Right lobe of liver (tissue), 6 donors: ENCODE measurements at regions not wholly inside any gene's neighbourhood (a gene's known extent, or its start where the extent isn't known, plus 50 kb on each side); places are given as distances from the start of the nearest gene placed in this dataset.

Experiments
- ATAC-seq, 4 donors: fragments of 200-7000 bp; cut with Tn5 transposase; one replicate each; pipeline ENCODE4 v1.9.1; 2020; ENCODE audit warnings: mild to moderate bottlenecking in 4 of 4, moderate library complexity in 4 of 4
- DNase-seq, 3 donors: peaks; one replicate each; pipeline ENCODE4 v3.0.0-alpha.2; 2020
- H3K27ac ChIP-seq, 3 donors: fragments of 200-600 bp; one replicate each; pipeline ENCODE4 v1.8.0; 2022
- H3K27me3 ChIP-seq, 2 donors: fragments of 200-600 bp; one replicate each; pipeline ENCODE4 v1.8.0; 2022
- H3K36me3 ChIP-seq, 4 donors: fragments of 200-600 bp; sonication (generic) in 1 of 4; one replicate each; pipeline versions ENCODE4 v1.5.1 to v1.8.0; 2017 to 2022; ENCODE audit warnings: control low read depth in 1 of 4
- H3K4me1 ChIP-seq, 4 donors: fragments of 200-600 bp; sonication (generic) in 1 of 4; one replicate each; pipeline versions ENCODE4 v1.5.1 to v1.8.0; 2017 to 2022; ENCODE audit warnings: control low read depth in 1 of 4
- H3K4me3 ChIP-seq, 3 donors: fragments of 200-600 bp; one replicate each; pipeline ENCODE4 v1.8.0; 2022
- H3K9me3 ChIP-seq, 4 donors: fragments of 200-600 bp; sonication (generic) in 1 of 4; one replicate each; pipeline versions ENCODE4 v1.5.1 to v1.8.0; 2017 to 2022; ENCODE audit warnings: control low read depth in 1 of 4
- POLR2A ChIP-seq: fragments of 450-650 bp; IDR thresholded peaks from one replicate; pipeline ENCODE4 v1.6.1; 2017; ENCODE audit warnings: antibody characterized with exemption, mild to moderate bottlenecking
- WGBS: methylation state at CpG from one replicate; pipeline ENCODE4 v1.1.6; 2018; ENCODE audit warnings: low coverage, low lambda C conversion rate; ENCODE audit not compliant: insufficient coverage; ENCODE audit errors: missing lambda C conversion rate; 5-methylcytosine and 5-hydroxymethylcytosine counted together
- intact Hi-C, 2 donors: fragments of 100-400 bp; cut with DNase I; formaldehyde crosslinking; loops; one replicate each; pipeline versions ENCODE4 v1.11.2 to v1.14.1; 2022
- TF ChIP-seq, protein P1 (sequence below), 4 donors: fragments of 200-600 bp in 3 of 4; fragments of 450-650 bp in 1 of 4; IDR thresholded peaks; one replicate each; pipeline versions ENCODE4 v1.5.1 to v1.8.0; 2016 to 2022; ENCODE audit warnings: antibody characterized with exemption in 4 of 4, mild to moderate bottlenecking in 2 of 4
- donor health status: DM: no; HTN: yes; CAD: no.
- donor health status: DM: no; HTN: no; CAD: no.
- donor health status: DM: no; HTN: no; CAD: no.
- donor health status: DM: no; HTN: yes; CAD: no.
- donor health status: DM: no; HTN: yes; CAD: no.

DNA sequence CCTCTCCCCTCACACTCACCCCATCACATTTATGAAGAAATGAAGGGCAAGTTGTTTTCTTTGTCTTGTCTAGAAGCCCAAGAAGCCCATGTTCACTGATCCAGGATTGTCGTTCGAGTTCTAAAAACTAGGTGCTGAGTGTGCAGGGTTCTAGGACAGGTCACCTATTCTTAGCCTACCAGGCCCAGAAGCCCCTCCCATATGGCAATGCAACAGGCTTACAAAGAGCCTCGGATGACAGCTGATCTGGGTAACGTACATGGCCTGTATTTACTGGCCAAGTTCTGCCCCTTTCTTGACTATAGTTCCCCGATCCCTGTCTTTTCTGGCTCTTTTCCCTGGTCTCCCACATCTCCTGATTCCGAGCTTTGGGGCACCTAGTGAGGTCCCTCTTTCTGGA, 160.9 kb downstream of the FZD1 start:
- H3K9me3 ChIP-seq: no peaks in the 10 kb centered on the region
- ATAC-seq (no peak), DNase-seq (no peak)
- intact Hi-C loops: no loop called here
- H3K4me1 ChIP-seq: no peaks in the 10 kb centered on the region
- WGBS: 66% methylated on average over 5 of the region's 6 CpGs
- no peak overlapping the region for H3K4me3 ChIP-seq
- no peak for TF ChIP-seq POLR2A
- TF ChIP-seq, protein P1, sequence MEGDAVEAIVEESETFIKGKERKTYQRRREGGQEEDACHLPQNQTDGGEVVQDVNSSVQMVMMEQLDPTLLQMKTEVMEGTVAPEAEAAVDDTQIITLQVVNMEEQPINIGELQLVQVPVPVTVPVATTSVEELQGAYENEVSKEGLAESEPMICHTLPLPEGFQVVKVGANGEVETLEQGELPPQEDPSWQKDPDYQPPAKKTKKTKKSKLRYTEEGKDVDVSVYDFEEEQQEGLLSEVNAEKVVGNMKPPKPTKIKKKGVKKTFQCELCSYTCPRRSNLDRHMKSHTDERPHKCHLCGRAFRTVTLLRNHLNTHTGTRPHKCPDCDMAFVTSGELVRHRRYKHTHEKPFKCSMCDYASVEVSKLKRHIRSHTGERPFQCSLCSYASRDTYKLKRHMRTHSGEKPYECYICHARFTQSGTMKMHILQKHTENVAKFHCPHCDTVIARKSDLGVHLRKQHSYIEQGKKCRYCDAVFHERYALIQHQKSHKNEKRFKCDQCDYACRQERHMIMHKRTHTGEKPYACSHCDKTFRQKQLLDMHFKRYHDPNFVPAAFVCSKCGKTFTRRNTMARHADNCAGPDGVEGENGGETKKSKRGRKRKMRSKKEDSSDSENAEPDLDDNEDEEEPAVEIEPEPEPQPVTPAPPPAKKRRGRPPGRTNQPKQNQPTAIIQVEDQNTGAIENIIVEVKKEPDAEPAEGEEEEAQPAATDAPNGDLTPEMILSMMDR (IDR thresholded peaks at IDR 0.05): no peak
- H3K27ac ChIP-seq: no peak overlapping the region
- H3K36me3 ChIP-seq: no peaks in the 10 kb centered on the region
- no peaks in the 10 kb centered on the region for H3K27me3 ChIP-seq

DNA sequence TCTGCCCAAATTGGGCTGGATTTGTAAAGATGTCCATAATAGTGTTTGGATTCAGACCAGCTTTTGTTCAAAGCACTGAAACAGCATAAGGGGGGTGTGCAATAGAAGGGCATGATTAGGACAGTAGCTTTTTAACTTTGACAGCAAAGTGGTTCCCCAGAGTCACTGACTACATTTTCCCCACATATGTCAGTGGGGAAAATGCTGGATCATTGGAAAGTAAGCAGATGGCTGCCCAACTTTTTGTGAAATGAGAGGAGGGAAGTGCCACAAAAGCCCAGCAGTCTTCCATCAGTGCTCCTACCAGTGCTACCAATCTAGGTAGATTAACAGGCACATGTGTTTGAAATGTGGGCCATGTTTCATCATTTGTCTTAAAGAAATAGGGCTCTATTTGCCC, 162.8 kb downstream of the FZD1 start:
- H3K27me3 ChIP-seq: no peaks in the 10 kb centered on the region
- TF ChIP-seq, protein P1 (IDR thresholded peaks at IDR 0.05): no peak
- TF ChIP-seq POLR2A: no peak
- intact Hi-C loops: no loop called here
- DNase-seq (no peak), ATAC-seq (no peak)
- no peak overlapping the region for H3K27ac ChIP-seq
- no peaks in the 10 kb centered on the region for H3K4me1 ChIP-seq
- no peak overlapping the region for H3K4me3 ChIP-seq
- no peaks in the 10 kb centered on the region for H3K36me3 ChIP-seq
- no peaks in the 10 kb centered on the region for H3K9me3 ChIP-seq

DNA sequence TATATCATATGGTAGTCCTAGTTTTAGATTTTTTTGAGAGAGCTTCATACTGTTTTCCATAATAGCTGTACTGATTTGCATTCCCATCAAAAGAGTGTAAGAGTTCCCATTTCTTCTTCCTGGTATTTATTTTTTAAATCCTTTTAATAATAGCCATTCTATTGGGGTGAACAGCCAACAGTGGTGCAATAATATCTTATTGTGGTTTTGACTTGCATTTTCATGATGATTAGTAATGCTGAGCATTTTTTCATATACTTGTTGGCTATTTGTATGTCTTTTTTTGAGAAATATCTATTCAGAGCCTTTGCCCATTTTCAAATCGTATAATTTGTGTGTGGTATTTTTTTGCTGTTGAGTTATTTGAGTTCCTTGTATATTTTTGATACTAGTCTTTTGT, 167.4 kb downstream of the FZD1 start:
- Histone ChIP-seq H3K4me1 (no peaks in the 10 kb centered on the region), H3K27me3 (no peaks in the 10 kb centered on the region), H3K36me3 (no peaks in the 10 kb centered on the region), H3K27ac (no peak overlapping the region), H3K4me3 (no peak overlapping the region), H3K9me3 (no peaks in the 10 kb centered on the region)
- intact Hi-C loops: no loop called here
- ATAC-seq (no peak), DNase-seq (no peak)
- TF ChIP-seq, protein P1 (IDR thresholded peaks at IDR 0.05): no peak
- TF ChIP-seq POLR2A: no peak
- WGBS: 60% methylated on average over 1 of the region's 1 CpG

DNA sequence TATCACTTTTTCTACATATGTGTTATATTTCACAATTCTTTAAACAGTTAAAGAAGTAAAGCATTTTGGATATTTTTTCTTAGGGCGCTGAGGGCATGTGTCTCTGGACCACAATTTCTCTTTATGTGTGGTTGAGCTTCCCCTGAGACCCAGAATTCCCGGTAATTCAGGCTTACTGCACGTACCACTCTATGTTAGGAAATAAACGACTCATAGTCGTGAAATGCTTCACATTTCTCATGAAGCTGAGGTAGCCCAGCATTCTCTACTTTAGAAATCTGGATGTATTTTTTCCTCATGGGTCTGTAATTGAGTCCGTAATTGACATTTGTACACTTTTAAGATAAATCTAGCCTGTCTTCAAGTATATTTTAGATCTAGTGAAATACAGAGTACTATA, 170.6 kb downstream of the FZD1 start:
- Histone ChIP-seq H3K9me3 (no peaks in the 10 kb centered on the region), H3K4me1 (no peaks in the 10 kb centered on the region), H3K27me3 (no peaks in the 10 kb centered on the region), H3K4me3 (no peak overlapping the region), H3K27ac (no peak overlapping the region), H3K36me3 (no peaks in the 10 kb centered on the region)
- intact Hi-C loops: no loop called here
- TF ChIP-seq, protein P1 (IDR thresholded peaks at IDR 0.05): no peak
- TF ChIP-seq POLR2A: no peak
- WGBS: 77% methylated on average over 6 of the region's 6 CpGs
- no peak for DNase-seq
- ATAC-seq: no peak

DNA sequence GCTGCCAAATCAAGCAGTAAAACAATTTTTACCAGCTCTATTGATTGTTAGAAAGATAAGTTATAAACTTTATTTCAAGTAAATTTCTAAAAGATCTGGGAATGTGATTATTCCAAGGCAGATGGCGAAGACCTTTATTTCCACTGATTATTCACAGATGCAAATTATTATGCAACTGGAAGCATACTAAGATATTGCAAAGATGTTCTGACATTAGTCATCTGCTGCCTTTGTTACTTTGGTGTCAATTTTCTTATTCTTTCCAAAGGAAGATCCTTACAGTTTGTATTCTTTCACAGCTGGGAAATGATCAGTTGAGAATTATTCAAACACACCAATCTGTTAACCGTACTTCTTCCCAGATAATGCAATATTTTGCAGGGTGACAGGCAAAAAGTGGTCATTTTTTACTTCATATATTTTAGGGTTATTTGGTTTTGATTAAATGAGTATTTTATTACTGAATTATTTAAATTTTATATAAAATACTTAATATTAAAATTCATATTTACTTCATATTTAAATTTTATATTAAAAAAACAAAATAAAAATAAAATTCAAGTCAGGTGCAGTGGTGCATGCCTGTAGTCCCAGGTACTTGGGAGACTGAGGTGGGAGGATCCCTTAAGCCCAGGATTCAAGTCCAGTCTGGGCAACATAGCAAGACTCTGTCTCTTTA, 171.3 kb downstream of the FZD1 start:
- no peak overlapping the region for H3K27ac ChIP-seq
- H3K36me3 ChIP-seq: no peaks in the 10 kb centered on the region
- intact Hi-C loops: no loop called here
- TF ChIP-seq, protein P1 (IDR thresholded peaks at IDR 0.05): no peak
- no peak for TF ChIP-seq POLR2A
- 76% methylated on average over 2 of the region's 2 CpGs for WGBS
- ATAC-seq (no peak), DNase-seq (no peak)
- no peak overlapping the region for H3K4me3 ChIP-seq
- H3K9me3 ChIP-seq: no peaks in the 10 kb centered on the region
- no peaks in the 10 kb centered on the region for H3K27me3 ChIP-seq
- H3K4me1 ChIP-seq: no peaks in the 10 kb centered on the region
